Inflammatory macrophage (primary cell): ENCODE measurements at regions not wholly inside any gene's neighbourhood (a gene's known extent, or its start where the extent isn't known, plus 50 kb on each side); places are given as distances from the start of the nearest gene placed in this dataset.
A peak's percentile ranks its signal among the peaks of the same experiment; 100 is the strongest.

ENCODE experiments used
- DNase-seq, 2 donors: peaks; one replicate each; pipeline ENCODE4 v3.0.0-alpha.2; 2020 to 2022

DNA sequence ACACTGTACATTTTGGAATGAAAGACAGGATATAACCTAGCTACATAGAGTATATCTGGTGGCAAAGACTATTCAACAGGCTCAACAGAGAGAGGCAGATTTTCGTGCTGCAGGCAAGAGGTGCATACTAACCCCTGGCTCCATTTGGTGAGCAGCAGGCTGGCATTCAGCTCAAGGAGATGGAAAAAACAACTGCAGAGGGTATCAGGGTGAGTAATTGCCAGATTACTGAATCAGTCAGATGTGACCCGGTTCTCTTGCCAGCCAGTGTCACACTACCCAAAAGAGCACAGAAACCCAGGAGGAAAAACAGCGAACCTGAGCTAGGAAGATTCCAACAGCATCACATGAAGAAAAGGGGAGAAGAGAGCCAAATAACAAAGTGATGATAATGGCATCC lies 130.4 kb upstream of the PRLR start:
- DNase-seq: no peak

DNA sequence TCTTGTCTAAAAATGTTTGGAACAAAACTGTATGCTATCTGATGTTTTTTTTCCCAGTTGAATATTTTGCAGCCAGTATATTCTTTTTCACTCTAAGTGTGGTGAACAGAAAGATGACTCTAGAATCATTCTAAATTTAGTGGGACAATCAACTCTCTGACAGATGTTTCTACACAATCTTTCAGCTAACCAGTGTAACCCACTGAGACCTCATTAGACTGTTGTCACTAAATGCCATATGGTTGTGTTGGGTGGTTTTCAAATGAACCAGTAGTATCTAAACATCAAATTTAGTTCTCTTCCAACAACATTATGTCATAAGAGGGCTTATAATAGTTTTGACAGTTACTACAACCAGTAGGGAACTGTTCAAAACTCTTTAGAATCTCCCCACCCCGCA lies 129.6 kb upstream of the PRLR start:
- DNase-seq: no peak

DNA sequence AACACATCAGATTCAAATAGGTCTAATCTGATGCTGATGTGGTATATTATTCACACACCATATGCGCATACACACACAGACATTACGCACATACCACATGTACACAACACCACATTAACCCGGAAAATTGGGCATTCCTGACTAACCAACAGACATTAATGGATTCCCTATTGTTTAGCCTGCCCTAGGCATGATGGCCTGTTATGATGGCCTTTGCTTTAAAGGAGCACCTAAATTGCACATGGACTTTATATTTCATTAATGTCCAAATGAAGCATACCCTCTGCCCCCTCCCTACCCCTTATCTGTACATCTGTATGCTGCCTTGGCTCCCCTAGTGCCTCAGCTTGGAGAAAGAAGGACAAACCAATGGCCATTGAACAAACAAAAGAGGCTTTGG lies 127.7 kb upstream of the PRLR start:
- no peak for DNase-seq

DNA sequence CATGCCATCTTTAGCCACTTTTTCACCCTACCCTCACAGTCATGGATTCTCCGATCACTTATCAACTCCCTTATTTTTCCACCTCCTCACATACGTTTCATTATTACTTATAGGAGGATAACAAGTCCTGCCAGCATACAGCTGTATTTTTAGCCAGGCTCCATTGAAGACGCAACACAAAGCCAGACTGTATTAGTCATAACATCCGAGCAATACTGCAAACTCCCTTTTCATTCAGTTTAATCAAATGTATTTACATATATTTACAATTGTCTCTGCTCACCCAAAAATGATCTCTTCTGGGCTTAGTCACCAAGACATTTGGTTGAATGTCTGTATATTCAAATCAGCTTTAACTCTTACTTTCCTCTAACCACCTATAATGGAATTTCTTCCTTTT lies 126.4 kb upstream of the PRLR start:
- DNase-seq: no peak

DNA sequence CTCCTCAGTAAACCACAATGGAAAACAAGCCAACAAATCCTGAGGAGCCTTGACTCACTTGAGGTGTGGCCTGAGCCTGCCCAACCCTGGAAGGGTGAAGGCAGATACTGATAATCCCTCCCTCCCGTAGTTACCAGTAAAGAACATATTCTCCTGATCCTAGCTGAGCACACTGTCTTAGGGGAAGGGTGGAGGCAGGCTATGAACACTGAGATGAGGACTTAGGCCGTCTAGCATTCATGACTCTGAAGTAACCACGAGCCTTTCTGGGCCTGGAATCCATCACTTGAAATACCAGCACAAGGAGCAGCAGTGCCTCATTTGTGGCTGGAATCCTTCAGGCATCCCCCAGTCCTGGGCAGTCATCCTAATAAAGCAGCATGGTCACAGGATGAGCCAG lies 124.5 kb upstream of the PRLR start:
- no peak for DNase-seq

DNA sequence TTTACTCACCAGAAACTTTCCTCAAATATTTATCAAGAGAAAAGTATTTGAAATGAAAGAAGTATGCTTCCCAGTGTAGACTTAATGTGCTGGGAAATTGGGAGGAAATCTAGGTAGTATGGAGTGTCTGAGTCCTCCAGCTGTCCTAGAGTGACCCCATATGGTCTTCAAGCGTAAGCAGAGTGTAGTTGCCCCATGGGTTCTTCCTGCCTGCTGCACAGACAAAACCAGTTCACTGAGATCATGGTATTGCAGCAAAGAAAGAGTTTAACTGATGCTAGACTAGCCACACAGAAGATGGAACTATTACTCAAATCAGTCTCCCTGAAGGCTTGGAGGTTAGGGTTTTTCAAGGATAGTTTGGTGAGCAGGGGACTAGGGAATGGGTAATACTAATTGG lies 114.9 kb upstream of the PRLR start:
- DNase-seq: peak in 1 of 2 donors; percentile 5

DNA sequence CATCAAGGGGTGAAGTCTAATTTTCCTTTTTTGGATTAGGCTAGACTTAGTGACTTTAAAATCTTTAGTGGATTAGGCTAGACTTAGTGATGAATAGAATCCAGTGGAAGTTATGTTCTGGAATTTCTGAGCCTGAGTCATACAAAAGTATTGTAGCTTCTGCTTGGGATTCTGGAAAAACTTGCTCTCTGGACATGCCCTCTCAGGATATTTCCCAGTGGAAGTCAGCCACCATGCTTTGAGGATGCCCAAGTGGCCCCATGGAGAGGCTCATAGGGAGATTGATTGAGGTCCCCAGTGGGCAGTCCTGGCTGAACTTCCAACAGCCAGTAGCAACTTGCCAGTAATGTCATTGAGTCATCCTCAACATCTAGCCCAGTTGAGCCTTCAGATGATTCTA lies 112.4 kb upstream of the PRLR start:
- DNase-seq: no peak

DNA sequence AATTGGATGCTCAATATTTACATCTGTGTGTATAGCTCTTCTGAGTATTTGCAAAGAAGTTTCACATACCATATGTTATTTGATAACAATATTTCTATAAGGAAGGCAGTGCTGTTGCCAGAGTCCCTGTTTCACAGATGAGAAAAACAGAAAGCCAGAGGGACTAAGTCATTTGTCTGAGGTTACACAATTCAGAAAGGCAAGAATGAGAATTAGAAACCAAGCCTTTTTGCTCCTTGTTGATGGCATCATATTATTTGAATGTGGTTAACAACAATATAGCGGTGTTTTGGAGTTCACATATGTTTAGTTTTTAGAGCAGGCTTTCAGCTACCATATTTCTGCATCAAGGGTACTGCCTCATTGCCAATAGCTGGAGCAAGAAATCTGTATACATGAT lies 110.9 kb upstream of the PRLR start:
- no peak for DNase-seq

DNA sequence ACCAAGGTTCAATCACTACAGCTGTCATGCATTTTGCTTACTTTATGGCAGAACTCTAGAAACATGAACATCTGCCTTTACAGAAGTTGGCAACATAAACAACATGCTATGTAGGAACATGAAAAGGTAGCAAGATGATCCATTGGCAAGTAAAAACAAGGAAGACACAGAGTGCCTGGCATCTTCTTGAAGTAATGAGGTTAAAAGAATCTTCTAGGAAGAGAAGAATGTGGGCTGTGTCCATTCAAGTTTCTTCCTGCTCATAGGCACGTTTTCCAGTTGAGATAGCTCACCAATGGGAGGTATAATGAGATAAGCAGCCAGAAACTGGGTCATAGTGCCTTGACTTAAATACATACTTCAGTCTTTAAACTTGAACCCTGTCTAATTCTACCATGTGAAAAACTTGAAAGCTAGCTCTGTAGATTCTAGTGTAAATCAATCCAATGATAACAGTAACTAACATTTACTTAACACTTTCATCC lies 109.4 kb upstream of the PRLR start:
- no peak for DNase-seq

DNA sequence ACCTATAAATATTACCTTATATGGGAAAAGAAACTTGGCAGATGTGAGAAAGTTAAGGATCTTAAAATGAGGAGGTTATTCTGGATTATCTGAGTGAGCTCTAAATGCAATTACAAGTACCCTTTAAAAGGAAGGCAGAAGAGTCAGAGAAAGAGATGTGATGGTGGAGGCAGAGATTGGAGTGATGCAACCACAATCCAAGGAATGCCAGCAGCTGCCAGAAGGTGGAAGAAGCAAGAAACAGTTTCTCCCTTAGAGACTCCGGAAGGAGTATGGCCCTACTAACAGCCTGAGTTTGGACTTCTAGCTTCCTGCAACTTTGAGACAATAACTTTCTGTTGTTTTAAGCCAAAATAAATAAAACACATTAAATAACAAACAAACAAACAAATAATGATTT lies 108.7 kb upstream of the PRLR start:
- no peak for DNase-seq

DNA sequence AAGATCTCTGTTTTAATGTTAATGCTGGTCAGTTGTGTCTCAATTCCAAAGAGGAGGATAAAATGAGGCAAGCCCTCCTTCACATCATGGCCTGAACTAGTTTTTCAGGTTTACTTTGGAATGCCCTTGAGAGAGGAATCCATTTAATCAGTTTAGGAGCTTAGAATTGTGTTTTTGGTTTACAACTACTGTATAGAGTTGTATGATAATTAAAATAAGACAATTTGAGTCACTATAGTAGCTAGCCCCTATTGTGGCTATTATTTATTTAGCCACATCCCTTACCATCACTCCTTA lies 107.8 kb upstream of the PRLR start:
- DNase-seq: no peak

DNA sequence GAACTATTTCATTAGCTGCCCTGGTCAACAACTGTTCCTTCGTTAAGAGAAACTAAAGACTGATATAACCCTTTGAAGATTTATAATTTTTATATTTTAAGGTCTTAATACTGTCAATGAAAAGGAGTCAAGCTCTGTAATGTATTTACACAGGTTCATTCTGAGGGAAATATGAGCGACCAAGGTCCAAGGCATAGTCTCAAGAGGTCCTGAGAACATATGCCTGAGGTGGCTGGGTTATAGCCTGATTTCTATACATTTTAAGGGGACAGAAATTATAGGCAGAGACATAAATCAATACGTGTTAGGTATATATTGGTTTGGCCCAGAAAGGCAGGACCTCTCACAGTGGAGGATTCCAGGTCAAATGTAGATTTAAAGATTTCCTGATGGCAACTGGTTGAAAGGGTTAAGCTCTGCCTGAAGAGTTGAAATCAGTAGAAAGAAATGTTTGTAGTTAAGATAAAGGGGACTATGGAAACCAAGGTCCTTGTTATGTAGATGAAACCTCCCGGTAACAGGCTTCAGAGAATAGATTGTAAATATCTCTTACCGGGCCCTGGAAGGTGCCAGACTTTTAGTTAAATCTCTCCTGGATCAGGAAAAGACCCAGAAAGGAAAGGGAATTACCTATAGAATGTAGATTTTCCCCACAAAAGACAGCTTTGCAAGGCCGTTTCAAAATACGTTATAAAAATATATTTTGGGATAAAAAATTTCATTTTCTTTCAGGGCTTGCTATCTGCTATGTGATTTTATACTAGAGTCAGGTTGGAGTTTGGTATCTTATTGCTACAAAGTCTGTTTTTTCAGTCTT lies 107.3 kb upstream of the PRLR start:
- no peak for DNase-seq

DNA sequence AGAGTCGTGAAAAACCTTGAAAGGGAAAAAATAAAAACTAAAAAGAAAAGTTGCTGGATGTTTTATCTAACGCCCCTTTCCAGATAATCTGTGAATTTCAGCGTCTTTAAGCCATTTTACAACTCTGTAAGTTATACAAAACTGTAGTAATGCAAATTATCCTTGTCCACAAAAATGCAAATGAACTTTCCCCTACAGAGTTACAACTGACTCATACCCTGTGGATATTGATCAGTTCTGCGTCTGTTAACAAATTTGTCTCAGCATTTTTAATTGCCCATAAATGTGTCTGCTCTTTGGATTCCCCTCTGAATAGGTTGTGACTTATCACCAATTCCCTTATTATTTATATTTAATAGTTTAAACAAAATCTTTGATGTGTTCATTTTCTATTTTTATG lies 105.9 kb upstream of the PRLR start:
- no peak for DNase-seq

DNA sequence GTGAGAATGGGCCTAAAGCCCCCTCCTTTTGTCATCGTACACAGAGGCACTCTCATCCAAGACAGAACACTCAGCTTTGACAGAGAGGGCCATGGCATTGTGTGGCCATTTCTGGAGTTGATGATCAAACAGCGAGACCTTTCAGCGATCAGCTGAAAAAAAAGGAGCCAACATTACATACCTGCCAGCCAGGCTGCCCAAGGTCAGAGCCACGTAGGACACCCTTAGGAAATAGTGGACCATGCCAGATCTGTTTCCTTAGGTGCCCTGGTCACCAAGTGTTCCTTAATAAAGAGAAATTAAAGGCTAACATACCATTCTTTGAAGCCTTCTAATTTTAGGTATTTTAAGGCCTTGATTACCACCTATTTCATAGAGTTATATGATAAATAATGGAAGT lies 105.5 kb upstream of the PRLR start:
- DNase-seq: no peak

DNA sequence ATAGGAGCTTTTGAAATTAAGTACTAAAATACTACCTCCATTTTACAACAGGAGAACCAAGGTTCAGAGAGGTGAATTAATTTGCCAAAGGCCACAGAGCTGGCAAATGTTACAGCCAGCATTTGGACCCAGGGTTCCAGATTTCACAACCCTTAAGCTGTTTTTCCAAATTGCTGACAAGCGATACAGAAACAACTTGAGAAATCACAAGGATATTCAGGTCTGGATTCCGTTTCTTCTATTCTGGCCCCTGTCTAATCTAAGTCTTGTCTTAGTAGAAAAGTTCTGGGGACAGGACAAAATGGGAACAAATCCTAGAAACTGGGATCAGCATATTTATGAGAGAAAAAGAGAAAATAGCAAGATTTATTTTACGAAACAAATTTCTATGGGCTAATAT lies 103.1 kb upstream of the PRLR start:
- no peak for DNase-seq

DNA sequence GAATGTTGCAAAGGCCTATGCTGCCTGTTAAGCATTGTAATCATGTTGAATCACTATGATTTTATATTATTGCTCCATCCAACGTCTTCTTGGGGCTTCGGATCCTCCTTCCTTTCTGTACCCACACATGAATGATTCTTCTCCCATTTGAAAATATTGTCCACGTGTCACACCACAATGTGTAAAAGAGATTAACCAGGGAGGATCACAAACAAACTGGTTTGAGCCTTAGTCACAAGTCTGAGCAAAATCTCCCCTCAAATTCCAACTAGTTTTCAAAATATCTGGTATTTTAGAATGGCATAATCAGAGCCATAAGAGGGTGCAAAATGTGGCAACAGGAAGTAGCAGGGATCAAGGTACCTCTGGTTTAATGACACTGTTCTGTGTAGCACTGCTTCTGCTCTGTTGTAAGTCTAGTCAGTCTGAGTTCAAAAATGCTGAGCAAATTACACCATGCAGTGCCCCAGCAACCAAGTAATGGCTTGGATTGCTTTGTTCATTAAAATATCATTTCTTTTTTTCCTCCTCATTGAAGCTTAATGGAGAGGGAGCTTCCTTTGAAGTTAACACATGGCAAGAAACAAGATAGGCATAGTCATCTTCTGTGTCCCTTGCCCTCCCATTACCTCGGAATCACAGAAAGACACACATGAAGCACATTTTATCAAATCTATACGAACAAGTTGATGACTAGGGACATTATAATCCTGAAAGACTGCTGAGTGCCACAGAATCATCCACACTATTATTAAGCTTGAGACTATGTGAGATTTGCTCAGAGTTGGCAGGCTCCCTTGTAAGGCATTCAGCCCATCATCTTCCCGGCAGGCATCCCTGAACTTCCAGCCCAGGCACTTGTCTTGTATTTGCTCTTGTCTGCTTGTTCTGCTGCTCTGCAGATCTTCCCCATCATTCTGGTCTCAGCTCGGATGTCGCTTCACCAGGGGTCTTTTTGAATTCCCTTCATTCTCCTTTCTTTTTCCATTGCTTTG lies 102.0 kb upstream of the PRLR start:
- DNase-seq: no peak

DNA sequence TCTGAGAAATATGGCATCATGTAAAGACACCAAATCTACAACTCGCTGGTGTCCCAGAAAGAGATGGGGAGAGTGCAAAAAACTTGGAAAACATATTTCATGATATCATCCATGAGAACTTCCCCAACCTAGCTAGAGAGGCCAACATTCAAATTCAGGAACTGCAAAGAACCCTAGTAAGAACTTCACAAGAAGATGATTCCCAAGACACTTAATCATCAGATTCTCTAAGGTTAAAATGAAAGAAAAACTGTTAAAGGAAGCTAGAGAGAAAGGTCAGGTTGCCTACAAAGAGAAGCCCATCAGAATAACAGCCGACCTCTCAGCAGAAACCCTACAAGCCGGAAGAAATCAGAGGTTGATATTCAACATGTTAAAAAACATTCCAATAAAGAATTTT lies 95.5 kb upstream of the PRLR start:
- peak; percentile 21 to 24 for DNase-seq

DNA sequence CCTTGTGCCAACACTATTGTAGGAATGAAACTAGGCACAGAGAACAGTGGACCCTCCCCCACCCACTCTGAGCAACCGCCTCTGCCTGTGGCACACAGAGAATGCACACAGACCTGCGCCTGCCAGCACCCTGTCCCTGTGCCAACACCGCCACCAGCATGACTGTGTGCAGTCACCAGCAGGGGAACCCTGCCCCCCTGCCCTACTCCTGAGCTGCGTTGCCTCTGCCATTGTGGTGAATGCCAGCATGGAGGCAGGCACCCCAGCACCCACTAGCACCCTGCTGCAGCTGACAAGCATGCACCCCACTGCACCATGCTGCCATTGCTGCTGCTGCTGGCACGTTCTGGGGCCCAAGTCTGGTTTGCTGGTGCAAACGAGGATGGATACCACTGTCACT lies 94.4 kb upstream of the PRLR start:
- DNase-seq: no peak

DNA sequence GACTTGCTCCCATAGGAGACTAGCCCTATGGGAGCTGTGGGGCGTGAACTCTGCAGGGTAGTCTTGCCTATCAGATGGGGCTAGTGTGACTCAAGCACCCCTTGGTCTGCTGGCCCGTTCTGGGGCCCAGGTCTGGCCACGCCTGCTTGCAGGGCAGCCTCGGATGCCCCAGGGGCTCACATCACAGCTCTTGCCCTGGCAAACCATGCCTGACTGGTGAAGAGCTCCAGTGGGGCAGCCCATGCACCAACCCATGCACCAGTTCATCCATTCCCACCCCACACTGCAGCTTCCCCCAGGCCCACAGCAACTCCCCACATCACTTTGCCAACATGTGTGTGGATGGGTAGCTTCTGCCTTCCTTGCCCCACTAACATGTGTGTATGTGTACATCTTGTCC lies 93.9 kb upstream of the PRLR start:
- DNase-seq: no peak

DNA sequence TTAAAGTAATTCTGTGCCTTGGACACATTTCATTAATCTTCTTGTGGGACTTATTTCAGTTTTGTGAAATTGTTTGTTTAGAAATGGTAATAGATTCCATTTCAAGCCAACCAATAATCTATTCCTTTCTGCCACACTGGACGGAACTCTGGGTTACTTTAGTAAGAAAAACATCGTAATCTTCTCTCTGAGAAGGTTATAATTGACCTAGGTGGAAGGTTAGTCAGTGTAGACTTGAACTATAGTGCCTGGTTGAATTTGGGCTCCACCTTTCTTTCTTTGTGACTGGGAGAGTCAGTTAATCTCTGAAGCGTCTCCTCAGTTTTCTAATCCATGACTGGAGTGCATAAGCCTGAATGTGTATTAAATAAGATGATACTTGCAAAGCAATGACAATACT lies 89.7 kb upstream of the PRLR start:
- no peak for DNase-seq

DNA sequence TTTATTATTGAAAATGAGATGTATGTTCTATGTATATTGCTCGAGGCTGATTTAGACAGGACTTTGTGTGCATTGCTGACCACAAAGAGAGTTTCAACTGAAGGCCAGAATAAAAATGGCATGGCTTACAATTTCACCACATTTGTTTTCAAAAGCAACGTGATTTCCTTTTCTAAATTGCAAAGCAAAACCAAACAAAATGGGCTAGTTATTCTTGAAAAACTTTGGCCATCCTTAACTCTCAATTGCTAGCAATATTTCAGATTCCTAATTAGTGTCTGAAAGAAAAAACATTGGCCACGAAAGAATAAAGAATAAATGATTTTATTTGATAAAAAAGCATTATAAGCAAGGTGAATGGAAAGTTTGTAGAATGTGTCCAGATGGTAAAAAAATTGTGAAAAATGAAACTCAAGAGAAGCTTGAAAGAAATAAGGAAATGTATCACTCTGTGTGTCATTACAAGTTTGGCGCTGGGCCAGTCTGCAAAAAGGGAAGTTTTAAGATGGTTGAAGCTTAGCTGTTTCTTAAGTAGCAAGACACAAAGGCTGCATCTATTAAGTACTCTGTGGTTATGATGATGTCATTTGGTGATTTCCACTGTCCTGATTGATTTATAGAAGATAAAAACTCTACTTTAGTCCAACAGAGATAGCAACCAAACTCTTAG lies 89.2 kb upstream of the PRLR start:
- peak; percentile 96 to 98 for DNase-seq

DNA sequence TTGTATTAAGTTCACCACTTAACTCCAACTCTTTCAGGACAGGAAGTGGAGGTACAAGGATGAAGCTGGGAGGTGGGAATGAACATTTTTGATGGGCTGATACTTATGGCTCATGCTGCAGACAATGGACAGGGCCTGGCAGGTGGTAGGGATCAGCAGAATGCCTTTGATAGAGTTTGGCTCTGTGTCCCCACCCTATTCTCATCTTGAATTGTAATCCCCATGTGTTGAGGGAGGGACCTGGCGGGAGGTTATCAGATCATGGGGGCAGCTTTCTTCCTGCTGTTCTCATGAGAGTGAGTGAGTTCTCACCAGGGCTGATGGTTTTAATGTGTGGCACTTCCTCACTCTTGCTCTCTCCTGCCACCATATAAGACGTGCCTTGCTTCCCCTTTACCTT lies 87.3 kb upstream of the PRLR start:
- no peak for DNase-seq

DNA sequence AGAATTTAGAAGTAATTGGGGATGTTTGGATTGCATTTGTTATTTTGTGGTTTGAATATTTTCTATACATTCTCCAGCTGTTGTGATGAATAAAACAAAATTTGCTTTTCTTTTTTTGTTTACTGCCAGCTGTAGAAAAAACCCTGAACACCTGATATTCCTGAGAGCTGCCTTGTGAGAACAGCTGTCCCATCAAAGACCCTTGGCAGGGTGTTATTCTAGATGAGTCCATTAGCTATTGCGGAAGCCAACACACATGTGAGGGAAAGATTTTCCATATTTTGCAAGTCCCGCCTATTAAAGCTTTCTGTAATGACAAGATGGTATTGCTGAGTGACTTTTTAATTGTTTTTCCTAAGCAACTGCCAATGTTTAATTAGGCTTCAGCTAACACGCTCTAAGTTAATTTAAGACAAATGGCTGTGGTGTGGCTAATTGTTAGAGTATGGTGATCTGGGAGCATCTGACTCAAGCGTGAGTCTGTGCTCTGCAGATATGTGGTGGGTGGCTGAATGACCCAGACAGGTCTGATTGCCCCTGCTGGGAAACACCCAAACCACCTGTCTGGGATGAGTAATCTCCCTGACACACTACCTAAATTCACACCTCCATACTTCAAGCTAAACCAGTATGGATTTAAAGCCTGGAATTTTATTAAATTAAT lies 86.5 kb upstream of the PRLR start:
- no peak for DNase-seq
